ENCODE measurements at regions not wholly inside any gene's neighbourhood (a gene's known extent, or its start where the extent isn't known, plus 50 kb on each side); places are given as distances from the start of the nearest gene placed in this dataset.

DNA sequence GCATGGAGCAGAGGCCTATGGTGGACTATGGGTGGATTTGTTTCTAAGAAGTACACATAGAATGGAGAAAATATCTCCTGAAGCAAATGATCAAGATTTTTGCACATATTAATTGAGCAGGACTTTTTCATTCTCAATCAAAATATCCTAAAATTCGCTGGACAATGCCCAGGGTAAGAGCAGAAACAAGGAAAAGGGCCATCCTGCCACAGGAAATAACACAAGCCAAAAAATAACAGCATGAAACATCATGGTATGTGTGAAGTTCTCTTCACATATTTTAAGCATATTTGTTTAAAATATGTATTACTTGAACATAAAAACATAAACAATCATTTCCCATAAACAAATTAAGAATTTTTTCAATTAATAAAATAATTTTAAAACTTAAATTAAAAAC lies 868.9 kb downstream of the EPHA7 start:
- no peak for DNase-seq (ENCODE audit: low read depth in 1 of 2, low spot score in 1 of 2)
- no peak overlapping the region for H3K4me3 ChIP-seq (replicated peaks; ENCODE audit: insufficient read depth, low read length)
- no peak overlapping the region for H3K27ac ChIP-seq (replicated peaks)
- no peak for TF ChIP-seq SPI1 (IDR thresholded peaks at IDR 0.05; ENCODE audit: borderline replicate concordance, low read depth)
- TF ChIP-seq CTCF (IDR thresholded peaks at IDR 0.05; ENCODE audit: insufficient read depth, low read length), result no peak
- no peak for TF ChIP-seq GABPA (IDR thresholded peaks at IDR 0.05; ENCODE audit: low read depth)
- TF ChIP-seq POLR2AphosphoS5 (IDR thresholded peaks at IDR 0.05; ENCODE audit: low read depth), result no peak
- TF ChIP-seq REST (IDR thresholded peaks at IDR 0.05; ENCODE audit: insufficient replicate concordance, low read depth), result no peak
- H3K27me3 ChIP-seq (ENCODE audit: insufficient read depth, poor library complexity, severe bottlenecking), result no peaks in the 10 kb centered on the region

GRCh38 chr6:92545861-92546260 lies 873.5 kb downstream of the EPHA7 start:
- no peak for DNase-seq (ENCODE audit: low read depth in 1 of 2, low spot score in 1 of 2)
- H3K4me3 ChIP-seq (replicated peaks; ENCODE audit: insufficient read depth, low read length), result no peak overlapping the region
- no peak for TF ChIP-seq REST (IDR thresholded peaks at IDR 0.05; ENCODE audit: insufficient replicate concordance, low read depth)
- TF ChIP-seq CTCF (IDR thresholded peaks at IDR 0.05; ENCODE audit: insufficient read depth, low read length), result no peak
- no peak for TF ChIP-seq SPI1 (IDR thresholded peaks at IDR 0.05; ENCODE audit: borderline replicate concordance, low read depth)
- no peaks in the 10 kb centered on the region for H3K27me3 ChIP-seq (ENCODE audit: insufficient read depth, poor library complexity, severe bottlenecking)
- no peak overlapping the region for H3K27ac ChIP-seq (replicated peaks)

DNA sequence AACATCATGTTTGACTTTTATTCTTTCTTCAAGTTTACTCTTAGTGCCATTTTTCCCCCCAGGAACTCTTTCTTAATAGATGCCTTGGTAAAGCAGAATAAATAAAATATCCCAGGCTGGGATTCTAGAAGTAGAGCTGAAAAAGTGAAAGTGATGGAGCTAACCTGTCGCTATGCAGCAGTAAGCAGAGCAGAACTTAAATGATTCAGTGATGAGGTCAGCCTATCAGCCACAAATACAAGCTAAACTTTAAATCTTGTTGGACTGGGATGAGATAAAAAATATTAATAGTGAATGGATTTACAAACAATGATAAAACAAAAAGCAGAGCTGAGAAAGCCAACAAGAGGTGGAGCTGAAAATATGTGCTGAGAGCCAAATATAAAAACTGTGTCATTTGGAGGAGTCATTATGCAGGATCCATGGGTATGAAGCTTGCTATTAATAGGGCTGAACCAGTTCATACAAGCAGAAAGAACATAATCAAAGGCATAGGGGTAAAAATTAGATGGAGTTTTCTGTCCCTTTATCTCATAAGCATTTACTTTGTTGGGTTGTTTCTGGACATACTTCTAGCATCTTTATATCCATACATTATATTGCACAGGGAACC lies 877.8 kb downstream of the EPHA7 start:
- TF ChIP-seq CTCF (IDR thresholded peaks at IDR 0.05; ENCODE audit: insufficient read depth, low read length) (no peak), POLR2AphosphoS5 (IDR thresholded peaks at IDR 0.05; ENCODE audit: low read depth) (no peak), REST (IDR thresholded peaks at IDR 0.05; ENCODE audit: insufficient replicate concordance, low read depth) (no peak), GABPA (IDR thresholded peaks at IDR 0.05; ENCODE audit: low read depth) (no peak)
- DNase-seq (ENCODE audit: low read depth in 1 of 2, low spot score in 1 of 2), result no peak
- Histone ChIP-seq H3K4me3 (replicated peaks; ENCODE audit: insufficient read depth, low read length) (no peak overlapping the region), H3K27ac (replicated peaks) (no peak overlapping the region), H3K27me3 (ENCODE audit: insufficient read depth, poor library complexity, severe bottlenecking) (no peaks in the 10 kb centered on the region)
